A673 (cell line): ENCODE measurements at regions not wholly inside any gene's neighbourhood (a gene's known extent, or its start where the extent isn't known, plus 50 kb on each side); places are given as distances from the start of the nearest gene placed in this dataset.

Experiments used
- BruUV-seq: library from RNA; stranded (reverse); fragments of 400-500 nt; replicated peaks from 2 replicates; lab custom pipeline; 2021; lab: Mats Ljungman, UMichigan
- CTCF ChIA-PET: fragments of 300-600 bp; sonication (Branson Sonifier 250); formaldehyde crosslinking; loops from one replicate; lab custom pipeline; 2022; ENCODE audit warnings: antibody characterized with exemption; lab: Charles Lee
- POLR2A ChIA-PET: fragments of 300-600 bp; sonication (Branson Sonifier 250); formaldehyde crosslinking; loops from one replicate; lab custom pipeline; 2022; ENCODE audit warnings: antibody characterized with exemption; ENCODE audit not compliant: low non-redundant PET; lab: Charles Lee
- DNase-seq: peaks from one replicate; pipeline ENCODE4 v3.0.0-alpha.2; 2015; ENCODE audit warnings: low spot score
- H3K27ac ChIP-seq: fragments of 200-600 bp; sonication (generic); 2 replicates; pipeline ENCODE4 v1.5.1; 2016; ENCODE audit warnings: mixed run types, low read depth, mild to moderate bottlenecking, mixed read lengths, antibody characterized with exemption, low read length; ENCODE audit not compliant: poor library complexity, severe bottlenecking
- H3K27me3 ChIP-seq: fragments of 200-600 bp; sonication (generic); replicated peaks from 2 replicates; pipeline ENCODE4 v1.6.1; 2017; ENCODE audit warnings: mixed run types, low read depth, mild to moderate bottlenecking, mixed read lengths, antibody characterized with exemption, low read length; ENCODE audit not compliant: insufficient read depth, poor library complexity
- H3K36me3 ChIP-seq: fragments of 200-600 bp; sonication (generic); 2 replicates; pipeline ENCODE4 v1.6.1; 2016; ENCODE audit warnings: mixed run types, mild to moderate bottlenecking, mixed read lengths, antibody characterized with exemption, low read length; ENCODE audit not compliant: insufficient read depth, poor library complexity, severe bottlenecking
- H3K4me1 ChIP-seq: fragments of 200-600 bp; sonication (generic); 2 replicates; pipeline ENCODE4 v1.6.1; 2017; ENCODE audit warnings: mixed run types, mild to moderate bottlenecking, mixed read lengths, antibody characterized with exemption, low read length; ENCODE audit not compliant: insufficient read depth, poor library complexity, severe bottlenecking
- H3K4me3 ChIP-seq: fragments of 200-600 bp; sonication (generic); 2 replicates; pipeline ENCODE4 v1.5.1; 2016; ENCODE audit warnings: low read depth, mixed run types, mild to moderate bottlenecking, mixed read lengths, low read length; ENCODE audit not compliant: poor library complexity, severe bottlenecking
- H3K9me3 ChIP-seq: fragments of 200-600 bp; sonication (generic); 2 replicates; pipeline ENCODE4 v1.6.1; 2016; ENCODE audit warnings: mixed run types, low read depth, mild to moderate bottlenecking, mixed read lengths, antibody characterized with exemption, low read length; ENCODE audit not compliant: poor library complexity, severe bottlenecking
- EZH2 ChIP-seq: fragments of 200-600 bp; sonication (generic); IDR thresholded peaks from 2 replicates; pipeline ENCODE4 v1.6.1; 2017; ENCODE audit warnings: borderline replicate concordance, low read depth, mild to moderate bottlenecking, mixed read lengths, antibody characterized with exemption, low read length; ENCODE audit not compliant: poor library complexity, severe bottlenecking
- intact Hi-C: fragments of 100-400 bp; cut with micrococcal nuclease; formaldehyde crosslinking; loops from one replicate; pipeline ENCODE4 v1.10.0; 2022; ENCODE audit not compliant: unreplicated experiment
- TF ChIP-seq, protein P1 (sequence below): fragments of 300-800, 200-600 bp; sonication (generic); conservative IDR thresholded peaks from 2 replicates; pipeline ENCODE4 v1.5.1; 2017; ENCODE audit warnings: low read depth, mild to moderate bottlenecking, antibody characterized with exemption, low read length, moderate library complexity, mixed read lengths

DNA sequence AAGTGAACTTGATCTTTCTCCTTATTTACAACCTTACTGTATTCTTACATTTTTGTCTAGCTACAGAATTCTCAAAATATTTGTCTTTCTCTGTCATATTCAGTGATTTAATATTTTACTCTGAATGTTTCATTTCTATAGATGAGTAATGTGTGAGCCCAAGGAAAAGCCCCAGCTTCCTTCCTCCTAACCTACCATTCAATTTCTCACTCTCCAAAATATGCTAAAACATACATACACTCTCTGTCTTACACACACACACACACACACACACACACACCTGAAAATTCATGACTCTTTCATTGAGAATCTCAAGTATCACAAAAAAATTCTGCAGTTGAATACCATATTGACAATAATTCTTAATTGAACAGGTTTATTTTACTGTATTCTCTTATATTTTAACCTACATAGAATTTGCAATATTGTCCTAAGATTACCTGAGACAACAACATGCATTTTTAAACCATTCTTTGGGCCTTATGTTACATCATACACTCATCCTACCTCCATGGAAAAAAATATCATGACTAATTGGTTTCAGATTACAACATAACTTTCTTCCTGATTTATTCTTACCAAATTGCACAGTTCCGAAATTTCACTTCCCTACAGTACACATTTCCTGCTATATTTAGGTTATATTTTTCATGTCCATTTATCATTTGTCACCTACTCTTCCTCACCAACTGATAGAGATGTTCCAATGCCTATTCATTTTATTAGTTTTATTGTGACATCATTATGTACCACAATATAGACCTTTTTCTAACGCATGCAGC, 1965.6 kb upstream of the PCDH20 start:
- Histone ChIP-seq H3K4me3 (no peak overlapping the region), H3K4me1 (no peaks in the 10 kb centered on the region), H3K36me3 (no peaks in the 10 kb centered on the region), H3K27ac (no peak overlapping the region), H3K9me3 (no peaks in the 10 kb centered on the region), H3K27me3 (no peaks in the 10 kb centered on the region)
- ChIA-PET CTCF (no interaction called here), POLR2A (interaction anchor here (0.6 kb wide), 1 partner anchor 274 kb away, joined by 3 read pairs; no protein-coding TSS in a partner anchor)
- intact Hi-C loops: no loop called here
- no TSS peak for BruUV-seq
- no peak for DNase-seq
- no peak for TF ChIP-seq EZH2
- TF ChIP-seq, protein P1, sequence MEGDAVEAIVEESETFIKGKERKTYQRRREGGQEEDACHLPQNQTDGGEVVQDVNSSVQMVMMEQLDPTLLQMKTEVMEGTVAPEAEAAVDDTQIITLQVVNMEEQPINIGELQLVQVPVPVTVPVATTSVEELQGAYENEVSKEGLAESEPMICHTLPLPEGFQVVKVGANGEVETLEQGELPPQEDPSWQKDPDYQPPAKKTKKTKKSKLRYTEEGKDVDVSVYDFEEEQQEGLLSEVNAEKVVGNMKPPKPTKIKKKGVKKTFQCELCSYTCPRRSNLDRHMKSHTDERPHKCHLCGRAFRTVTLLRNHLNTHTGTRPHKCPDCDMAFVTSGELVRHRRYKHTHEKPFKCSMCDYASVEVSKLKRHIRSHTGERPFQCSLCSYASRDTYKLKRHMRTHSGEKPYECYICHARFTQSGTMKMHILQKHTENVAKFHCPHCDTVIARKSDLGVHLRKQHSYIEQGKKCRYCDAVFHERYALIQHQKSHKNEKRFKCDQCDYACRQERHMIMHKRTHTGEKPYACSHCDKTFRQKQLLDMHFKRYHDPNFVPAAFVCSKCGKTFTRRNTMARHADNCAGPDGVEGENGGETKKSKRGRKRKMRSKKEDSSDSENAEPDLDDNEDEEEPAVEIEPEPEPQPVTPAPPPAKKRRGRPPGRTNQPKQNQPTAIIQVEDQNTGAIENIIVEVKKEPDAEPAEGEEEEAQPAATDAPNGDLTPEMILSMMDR: no peak

- no peak overlapping the region for H3K27ac ChIP-seq
- intact Hi-C loops: no loop called here
- no peaks in the 10 kb centered on the region for H3K36me3 ChIP-seq
- TF ChIP-seq, protein P1: no peak
- TF ChIP-seq EZH2: no peak
- ChIA-PET CTCF (no interaction called here), POLR2A (no interaction called here)
- no peaks in the 10 kb centered on the region for H3K4me1 ChIP-seq
- H3K9me3 ChIP-seq: no peaks in the 10 kb centered on the region
- no peaks in the 10 kb centered on the region for H3K27me3 ChIP-seq
- no peak for DNase-seq
- no peak overlapping the region for H3K4me3 ChIP-seq
- no TSS peak for BruUV-seq
These were observed 1962.3 kb upstream of the PCDH20 start for GRCh38 chr13:63377986-63378385.

DNA sequence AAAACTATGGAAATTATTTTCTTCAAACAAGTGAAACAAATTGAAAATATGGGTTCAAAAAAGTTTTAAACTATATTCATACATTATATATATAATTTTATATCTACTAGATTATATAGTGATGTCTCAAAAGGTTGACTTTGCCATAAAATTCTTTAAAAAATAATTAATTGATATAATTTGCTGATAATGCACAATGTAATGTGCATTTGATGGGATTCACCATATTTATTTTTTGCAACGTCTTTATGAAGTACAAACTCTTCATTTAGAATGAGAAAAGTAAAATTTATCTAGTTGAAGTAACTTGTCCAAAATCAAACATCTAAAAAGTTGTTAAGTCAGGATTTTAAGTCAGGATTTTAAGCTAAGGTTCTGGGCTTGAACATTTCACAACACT, 1954.5 kb upstream of the PCDH20 start:
- TF ChIP-seq, protein P1: no peak
- no peak for TF ChIP-seq EZH2
- ChIA-PET POLR2A (no interaction called here), CTCF (no interaction called here)
- Histone ChIP-seq H3K36me3 (no peaks in the 10 kb centered on the region), H3K9me3 (no peaks in the 10 kb centered on the region), H3K27ac (no peak overlapping the region), H3K4me1 (no peaks in the 10 kb centered on the region), H3K27me3 (no peaks in the 10 kb centered on the region), H3K4me3 (no peak overlapping the region)
- BruUV-seq: no TSS peak
- DNase-seq: no peak
- intact Hi-C loops: no loop called here
